ENCODE measurements at regions not wholly inside any gene's neighbourhood (a gene's known extent, or its start where the extent isn't known, plus 50 kb on each side); places are given as distances from the start of the nearest gene placed in this dataset.

- Histone ChIP-seq H3K4me3 (replicated peaks; ENCODE audit: insufficient read depth, low read length) (no peak overlapping the region), H3K27me3 (ENCODE audit: insufficient read depth, poor library complexity, severe bottlenecking) (no peaks in the 10 kb centered on the region), H3K27ac (replicated peaks) (no peak overlapping the region)
- TF ChIP-seq POLR2AphosphoS5 (IDR thresholded peaks at IDR 0.05; ENCODE audit: low read depth), result no peak
- DNase-seq (ENCODE audit: low read depth in 1 of 2, low spot score in 1 of 2), result no peak
Measured at GRCh38 chr6:22101163-22101562, 195.7 kb downstream of the PRL start.

- Histone ChIP-seq H3K27ac (replicated peaks) (no peak overlapping the region), H3K4me3 (replicated peaks; ENCODE audit: insufficient read depth, low read length) (no peak overlapping the region), H3K27me3 (ENCODE audit: insufficient read depth, poor library complexity, severe bottlenecking) (no peaks in the 10 kb centered on the region)
- no peak for TF ChIP-seq SPI1 (IDR thresholded peaks at IDR 0.05; ENCODE audit: borderline replicate concordance, low read depth)
- no peak for TF ChIP-seq GABPA (IDR thresholded peaks at IDR 0.05; ENCODE audit: low read depth)
- TF ChIP-seq, protein P1, sequence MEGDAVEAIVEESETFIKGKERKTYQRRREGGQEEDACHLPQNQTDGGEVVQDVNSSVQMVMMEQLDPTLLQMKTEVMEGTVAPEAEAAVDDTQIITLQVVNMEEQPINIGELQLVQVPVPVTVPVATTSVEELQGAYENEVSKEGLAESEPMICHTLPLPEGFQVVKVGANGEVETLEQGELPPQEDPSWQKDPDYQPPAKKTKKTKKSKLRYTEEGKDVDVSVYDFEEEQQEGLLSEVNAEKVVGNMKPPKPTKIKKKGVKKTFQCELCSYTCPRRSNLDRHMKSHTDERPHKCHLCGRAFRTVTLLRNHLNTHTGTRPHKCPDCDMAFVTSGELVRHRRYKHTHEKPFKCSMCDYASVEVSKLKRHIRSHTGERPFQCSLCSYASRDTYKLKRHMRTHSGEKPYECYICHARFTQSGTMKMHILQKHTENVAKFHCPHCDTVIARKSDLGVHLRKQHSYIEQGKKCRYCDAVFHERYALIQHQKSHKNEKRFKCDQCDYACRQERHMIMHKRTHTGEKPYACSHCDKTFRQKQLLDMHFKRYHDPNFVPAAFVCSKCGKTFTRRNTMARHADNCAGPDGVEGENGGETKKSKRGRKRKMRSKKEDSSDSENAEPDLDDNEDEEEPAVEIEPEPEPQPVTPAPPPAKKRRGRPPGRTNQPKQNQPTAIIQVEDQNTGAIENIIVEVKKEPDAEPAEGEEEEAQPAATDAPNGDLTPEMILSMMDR (IDR thresholded peaks at IDR 0.05; ENCODE audit: insufficient read depth, low read length), result no peak
- no peak for TF ChIP-seq REST (IDR thresholded peaks at IDR 0.05; ENCODE audit: insufficient replicate concordance, low read depth)
- TF ChIP-seq POLR2AphosphoS5 (IDR thresholded peaks at IDR 0.05; ENCODE audit: low read depth), result no peak
- no peak for DNase-seq (ENCODE audit: low read depth in 1 of 2, low spot score in 1 of 2)
Measured at GRCh38 chr6:22102671-22103070, 194.2 kb downstream of the PRL start.

DNA sequence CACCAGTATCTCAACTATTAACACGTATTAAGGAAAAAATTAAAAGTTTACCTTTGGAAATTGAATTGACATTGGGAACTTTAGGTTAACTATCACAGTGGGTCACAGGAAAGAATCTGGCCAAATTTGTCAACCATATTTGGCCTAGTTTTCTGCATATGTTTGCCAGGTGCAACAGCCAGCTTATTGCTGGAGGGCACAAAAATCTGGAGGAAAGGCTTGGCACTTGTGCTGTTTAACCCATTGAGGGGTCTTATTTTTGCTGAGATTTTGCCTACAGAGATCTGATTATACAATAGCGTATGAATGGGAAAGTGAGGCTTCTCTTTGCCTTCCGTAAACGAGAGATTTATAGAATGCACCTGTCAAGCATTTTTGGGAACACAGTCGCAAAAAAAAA, 190.4 kb downstream of the PRL start:
- no peak for DNase-seq (ENCODE audit: low read depth in 1 of 2, low spot score in 1 of 2)
- no peak overlapping the region for H3K4me3 ChIP-seq (replicated peaks; ENCODE audit: insufficient read depth, low read length)
- H3K27me3 ChIP-seq (ENCODE audit: insufficient read depth, poor library complexity, severe bottlenecking), result no peaks in the 10 kb centered on the region
- TF ChIP-seq SPI1 (IDR thresholded peaks at IDR 0.05; ENCODE audit: borderline replicate concordance, low read depth), result no peak
- no peak for TF ChIP-seq POLR2AphosphoS5 (IDR thresholded peaks at IDR 0.05; ENCODE audit: low read depth)
- no peak overlapping the region for H3K27ac ChIP-seq (replicated peaks)

DNA sequence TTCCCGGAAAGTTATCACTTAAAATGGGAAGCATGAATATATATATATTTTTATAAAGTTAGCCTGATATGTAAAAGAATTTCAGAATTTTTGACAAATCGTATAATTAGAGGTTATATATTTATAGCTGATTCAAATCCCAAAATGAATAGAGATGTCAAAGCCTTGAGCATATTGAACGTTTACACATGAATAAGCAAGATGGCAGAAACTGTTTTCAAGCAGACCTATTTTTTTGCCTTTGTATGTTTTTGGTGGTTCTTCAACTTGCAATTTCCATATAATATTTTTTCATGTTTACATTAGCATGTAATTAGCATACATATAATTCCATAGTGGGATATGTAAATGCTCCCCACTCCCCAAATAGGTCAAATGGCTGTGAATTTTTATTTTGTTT, 189.9 kb downstream of the PRL start:
- H3K4me3 ChIP-seq (replicated peaks; ENCODE audit: insufficient read depth, low read length), result no peak overlapping the region
- no peak overlapping the region for H3K27ac ChIP-seq (replicated peaks)
- TF ChIP-seq REST (IDR thresholded peaks at IDR 0.05; ENCODE audit: insufficient replicate concordance, low read depth) (no peak), GABPA (IDR thresholded peaks at IDR 0.05; ENCODE audit: low read depth) (no peak), POLR2AphosphoS5 (IDR thresholded peaks at IDR 0.05; ENCODE audit: low read depth) (no peak), SPI1 (IDR thresholded peaks at IDR 0.05; ENCODE audit: borderline replicate concordance, low read depth) (no peak)
- TF ChIP-seq, protein P1 (IDR thresholded peaks at IDR 0.05; ENCODE audit: insufficient read depth, low read length), result no peak
- no peaks in the 10 kb centered on the region for H3K27me3 ChIP-seq (ENCODE audit: insufficient read depth, poor library complexity, severe bottlenecking)
- no peak for DNase-seq (ENCODE audit: low read depth in 1 of 2, low spot score in 1 of 2)

DNA sequence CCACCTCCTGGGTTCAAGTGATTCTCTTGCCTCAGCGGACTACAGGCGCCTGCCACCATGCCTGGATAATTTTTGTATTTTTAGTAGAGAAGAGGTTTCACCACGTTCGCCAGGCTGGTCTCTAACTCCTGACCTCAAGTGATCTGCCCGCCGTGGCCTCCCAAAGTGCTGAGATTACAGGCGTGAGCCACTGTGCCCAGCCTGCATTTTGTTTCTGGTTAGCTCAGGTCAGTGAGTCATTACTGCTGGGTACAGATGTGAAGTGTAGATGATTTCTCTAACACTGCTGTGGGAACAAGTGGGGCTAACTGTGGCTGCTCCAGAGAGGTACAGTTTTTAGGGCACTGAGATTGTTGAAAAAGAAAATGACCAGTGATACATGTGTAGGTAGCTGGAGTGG, 188.6 kb downstream of the PRL start:
- TF ChIP-seq SPI1 (IDR thresholded peaks at IDR 0.05; ENCODE audit: borderline replicate concordance, low read depth), result no peak
- TF ChIP-seq POLR2AphosphoS5 (IDR thresholded peaks at IDR 0.05; ENCODE audit: low read depth), result no peak
- TF ChIP-seq, protein P1 (IDR thresholded peaks at IDR 0.05; ENCODE audit: insufficient read depth, low read length), result no peak
- no peak for TF ChIP-seq REST (IDR thresholded peaks at IDR 0.05; ENCODE audit: insufficient replicate concordance, low read depth)
- TF ChIP-seq GABPA (IDR thresholded peaks at IDR 0.05; ENCODE audit: low read depth), result no peak
- DNase-seq (ENCODE audit: low read depth in 1 of 2, low spot score in 1 of 2), result no peak
- Histone ChIP-seq H3K4me3 (replicated peaks; ENCODE audit: insufficient read depth, low read length) (no peak overlapping the region), H3K27ac (replicated peaks) (no peak overlapping the region), H3K27me3 (ENCODE audit: insufficient read depth, poor library complexity, severe bottlenecking) (no peaks in the 10 kb centered on the region)
